HG02981 (cell line): ENCODE measurements at regions not wholly inside any gene's neighbourhood (a gene's known extent, or its start where the extent isn't known, plus 50 kb on each side); places are given as distances from the start of the nearest gene placed in this dataset.

Source experiments
- ATAC-seq: cut with Tn5 transposase; IDR thresholded peaks from one replicate; pipeline ENCODE4 v1.9.1; 2021; ENCODE audit warnings: mild to moderate bottlenecking, moderate library complexity; ENCODE audit not compliant: unreplicated experiment

DNA sequence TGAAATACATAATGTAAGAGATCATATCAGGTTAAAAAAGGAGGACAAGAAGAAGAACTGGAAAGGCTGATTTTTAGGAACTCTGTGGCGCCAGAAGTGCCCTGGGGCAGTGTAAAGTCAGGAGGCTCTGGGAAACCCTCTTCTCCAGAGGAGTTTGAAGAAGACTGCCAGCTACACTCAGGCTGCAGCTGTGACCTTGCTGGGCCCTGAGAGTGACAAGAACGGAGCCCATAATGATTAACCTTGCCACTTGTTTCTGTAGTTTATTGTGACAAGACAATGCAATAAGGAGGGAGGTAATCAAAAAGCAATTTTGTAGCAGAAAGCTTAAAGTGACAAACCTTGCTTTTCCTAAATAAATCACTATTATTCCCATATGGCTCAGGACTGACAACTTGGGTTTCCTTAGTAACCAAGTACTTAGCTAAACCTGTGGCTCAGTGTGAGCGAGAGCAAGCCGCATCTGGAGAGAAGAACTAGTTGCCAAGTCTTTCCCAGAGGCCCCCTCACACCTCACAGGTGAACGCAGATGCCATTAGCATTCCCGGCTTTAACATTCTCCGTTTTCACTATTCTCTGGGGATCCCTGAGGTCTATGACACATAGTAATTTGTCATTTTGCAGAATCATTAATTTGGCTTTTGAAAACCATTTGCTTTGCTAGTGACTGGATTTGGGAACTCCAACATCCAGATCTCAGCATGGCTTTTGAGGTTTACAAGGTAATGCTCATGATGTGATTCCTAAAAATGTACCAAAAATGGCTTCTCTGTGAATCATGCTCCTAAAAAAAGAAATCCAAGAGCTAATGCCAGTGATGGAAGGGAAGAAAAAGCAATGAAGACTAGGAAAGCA is 115.9 kb downstream of the OMA1 start:
- no peak for ATAC-seq

DNA sequence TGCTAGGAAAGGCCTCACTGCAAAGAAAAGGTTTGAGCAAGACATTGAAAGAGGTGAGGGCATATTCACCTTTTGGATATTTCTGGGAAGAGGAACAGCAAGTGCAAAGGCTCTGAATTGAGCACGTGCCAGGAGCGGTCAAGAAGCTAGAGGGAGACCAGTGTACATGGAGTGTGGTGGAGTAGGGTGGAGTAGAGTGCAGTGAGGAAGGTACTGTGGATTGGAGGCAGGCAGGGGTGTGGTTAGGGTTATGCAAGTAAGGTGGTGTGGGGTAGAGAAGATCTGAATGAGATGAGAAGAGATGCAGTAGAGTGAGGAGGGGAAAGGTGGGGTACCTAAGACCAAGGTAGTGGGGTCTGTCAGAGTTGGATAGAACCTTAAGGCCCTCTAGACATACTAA is 119.6 kb downstream of the OMA1 start:
- no peak for ATAC-seq

DNA sequence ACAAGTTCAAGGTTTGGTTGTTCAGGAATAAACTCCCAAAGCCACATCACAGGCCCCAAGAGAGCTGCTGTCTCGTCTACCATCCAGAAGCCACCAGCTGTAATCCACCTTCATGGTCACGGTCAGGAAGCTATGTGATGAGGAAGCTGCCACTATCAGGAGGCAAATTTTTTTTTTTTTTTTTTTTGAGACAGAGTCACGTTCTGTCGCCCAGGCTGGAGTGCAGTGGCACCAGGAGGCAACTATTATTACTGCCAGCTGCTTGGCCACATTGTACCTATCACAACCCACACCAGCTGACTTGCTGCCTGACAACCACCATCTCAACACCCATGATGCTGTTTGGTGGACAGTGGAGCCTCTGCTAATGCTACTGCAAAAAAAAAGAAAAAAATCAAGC is 124.1 kb downstream of the OMA1 start:
- ATAC-seq, result no peak

DNA sequence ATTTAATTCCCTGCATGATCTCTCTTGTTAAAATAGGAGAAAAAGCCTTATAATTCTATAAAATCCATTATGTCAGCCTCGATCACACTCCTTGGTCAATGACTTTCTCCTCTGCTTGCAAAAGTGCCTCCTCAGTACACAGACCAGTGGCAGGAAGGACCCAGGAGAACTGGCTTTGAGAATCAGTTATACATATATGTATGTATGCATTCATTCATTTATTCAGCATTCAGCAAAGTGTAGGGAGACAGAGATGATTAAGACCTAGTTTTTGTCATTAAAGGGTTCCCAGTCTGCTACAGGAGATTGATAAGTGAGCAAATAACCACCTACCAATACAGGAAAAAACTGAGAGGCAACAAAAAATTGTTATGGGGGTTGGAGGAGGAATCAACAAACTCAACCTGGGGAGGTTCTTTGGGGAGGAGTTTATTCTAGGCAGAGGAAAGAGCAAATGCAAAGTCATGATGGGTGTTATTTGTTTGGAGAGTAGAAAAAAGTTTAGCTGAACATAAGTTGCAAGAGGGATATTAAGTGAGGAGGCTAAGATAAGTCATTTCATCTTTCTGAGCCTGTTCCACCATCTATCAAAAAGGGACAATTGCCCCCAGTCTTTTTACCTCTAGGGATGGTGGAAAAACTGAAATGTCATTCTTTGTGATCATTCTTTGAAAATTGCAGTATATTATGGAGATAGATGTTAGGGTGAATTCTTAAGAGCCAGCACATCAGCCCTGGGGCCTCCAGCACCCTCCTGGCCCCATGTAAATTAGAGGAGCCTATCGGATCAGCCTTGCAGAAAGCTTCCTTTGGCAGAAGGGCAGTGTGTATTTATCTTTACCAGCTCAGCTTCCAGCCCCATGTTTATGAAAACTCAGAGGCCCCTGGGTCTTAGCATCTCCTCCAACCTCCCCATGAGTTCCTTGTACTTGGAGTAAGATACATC is 128.0 kb downstream of the OMA1 start:
- no peak for ATAC-seq

DNA sequence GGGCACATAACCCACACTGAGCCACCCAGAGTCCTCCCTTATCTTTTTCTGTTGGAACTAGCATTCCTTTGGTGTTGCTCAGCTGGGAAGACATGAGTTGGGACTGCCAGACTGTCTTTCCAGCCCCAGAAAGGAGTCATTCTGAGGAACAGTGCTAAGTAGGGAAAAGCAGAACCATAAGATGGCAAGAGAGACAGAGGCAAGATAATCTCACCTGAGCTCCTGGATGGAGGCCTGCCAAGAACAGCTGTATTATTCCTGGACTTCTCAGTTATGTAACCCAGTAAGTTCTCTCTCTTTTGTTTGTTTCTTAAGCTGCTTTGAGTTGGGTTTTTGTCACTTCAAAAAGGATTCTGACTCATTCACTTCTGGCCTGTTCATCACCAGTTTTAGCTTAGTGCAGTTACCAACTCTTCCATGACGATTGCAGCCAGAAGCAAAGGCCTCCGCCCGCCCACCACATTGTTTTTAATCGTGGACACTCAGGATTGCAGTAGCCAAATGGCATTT is 134.4 kb downstream of the OMA1 start:
- no peak for ATAC-seq

DNA sequence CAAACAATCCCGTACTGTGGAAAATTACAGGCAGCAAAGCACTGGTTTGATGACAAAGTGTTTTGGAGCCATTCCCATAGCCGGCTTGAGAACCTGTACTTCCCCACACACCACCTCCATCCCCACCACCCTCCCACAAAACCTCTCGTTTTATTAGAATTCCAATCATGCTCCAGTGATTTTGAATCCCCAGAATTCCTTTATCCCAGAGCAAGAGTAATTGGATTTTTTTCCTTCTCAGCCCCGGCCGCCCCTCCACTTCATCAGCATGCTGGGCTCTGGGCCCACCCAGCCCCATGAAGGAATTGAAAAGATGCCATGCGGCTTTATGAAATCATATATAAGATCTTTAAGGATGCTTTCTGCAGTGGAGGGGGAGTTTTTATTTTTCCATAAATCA is 136.6 kb downstream of the OMA1 start:
- ATAC-seq, result no peak

DNA sequence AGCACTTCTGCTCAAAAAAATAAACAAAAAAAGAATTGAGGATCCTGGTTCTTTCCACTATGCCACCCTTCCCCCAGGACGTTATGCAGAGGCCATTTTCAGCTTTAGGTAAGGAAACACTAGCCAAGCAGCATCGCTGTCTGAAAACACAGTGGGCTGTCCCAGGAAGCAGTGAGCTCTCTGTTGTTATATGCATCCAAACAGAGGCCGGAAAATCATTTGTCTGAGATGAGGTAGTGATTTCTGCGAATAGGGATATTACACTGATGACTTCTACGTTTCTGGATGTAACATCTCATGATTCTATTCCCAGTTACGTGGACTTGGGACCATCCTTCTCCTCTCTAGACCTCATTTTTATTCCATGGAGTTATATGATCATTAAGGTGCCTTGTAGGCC is 137.2 kb downstream of the OMA1 start:
- ATAC-seq, result no peak

DNA sequence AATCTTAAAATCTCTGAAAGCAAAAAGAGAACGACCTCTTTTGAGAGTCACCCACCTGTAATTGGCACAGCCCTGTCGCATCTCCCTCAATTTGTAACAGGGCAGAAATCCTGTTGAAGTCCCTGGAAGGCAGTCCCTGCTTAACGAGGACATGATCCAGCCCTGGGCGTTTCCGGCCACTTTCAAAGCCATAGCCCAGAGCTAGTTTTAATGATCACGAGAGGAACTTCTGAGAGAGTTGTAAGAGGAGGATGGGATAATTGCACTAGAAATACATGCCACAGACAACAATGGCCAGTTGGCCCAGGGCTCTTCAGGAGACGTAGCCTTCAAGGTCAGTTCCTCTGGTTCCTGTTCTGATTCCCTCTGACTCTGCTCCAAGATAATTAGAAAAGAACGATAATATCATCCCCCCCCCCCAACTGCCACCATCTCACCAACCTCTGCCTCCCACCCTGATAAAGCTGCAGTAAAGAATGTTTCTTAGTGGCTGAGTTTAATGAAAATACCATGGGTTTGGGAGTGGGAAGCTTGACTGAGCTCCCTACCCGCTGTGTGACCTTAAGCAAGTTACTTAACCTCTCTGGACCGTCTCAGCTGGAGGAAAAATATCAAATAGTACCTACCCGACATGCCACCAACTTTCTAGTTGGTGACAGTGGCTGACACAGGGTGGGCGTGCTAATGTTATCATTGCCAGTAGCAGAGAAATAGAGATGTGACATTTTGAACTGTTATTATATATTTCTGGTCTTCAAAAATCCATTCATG is 140.0 kb downstream of the OMA1 start:
- ATAC-seq, result no peak

DNA sequence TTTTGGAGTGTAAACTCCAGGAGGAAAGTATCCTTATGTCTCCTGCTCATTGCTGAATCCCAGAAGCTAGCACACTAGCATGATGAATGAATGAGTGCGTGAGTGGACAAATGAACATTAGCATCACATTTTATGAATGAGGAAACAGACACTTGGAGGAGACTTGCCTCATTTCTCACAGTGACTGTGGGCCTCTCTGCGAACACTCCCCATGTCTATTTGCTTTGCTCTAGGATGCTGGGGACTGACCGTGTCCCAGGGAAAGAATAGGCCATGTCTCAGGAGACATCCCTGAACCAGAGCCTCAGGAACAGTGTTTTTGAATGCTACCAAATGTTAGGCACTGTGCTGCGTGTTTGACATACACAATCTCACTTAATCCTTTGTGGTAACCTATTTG is 140.9 kb downstream of the OMA1 start:
- no peak for ATAC-seq

DNA sequence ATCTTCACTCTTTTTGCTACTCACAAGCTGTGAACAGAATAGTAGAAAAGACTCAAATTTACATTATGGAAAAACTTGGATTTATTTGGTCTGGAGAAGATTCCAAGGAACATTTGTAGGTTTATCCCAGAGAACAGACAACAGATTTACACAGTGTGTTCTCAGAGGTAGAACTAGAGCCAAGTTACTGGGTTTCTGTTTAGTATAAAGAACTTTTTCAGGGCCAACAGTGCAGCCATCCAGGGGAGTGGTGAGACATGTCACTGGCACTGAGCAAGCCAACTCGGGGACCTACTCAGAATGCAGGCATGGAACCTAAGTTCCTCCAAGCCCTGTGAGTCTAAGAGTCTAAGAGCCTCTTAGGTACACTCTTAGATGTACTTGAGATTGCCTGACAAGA is 142.6 kb downstream of the OMA1 start:
- ATAC-seq, result no peak

DNA sequence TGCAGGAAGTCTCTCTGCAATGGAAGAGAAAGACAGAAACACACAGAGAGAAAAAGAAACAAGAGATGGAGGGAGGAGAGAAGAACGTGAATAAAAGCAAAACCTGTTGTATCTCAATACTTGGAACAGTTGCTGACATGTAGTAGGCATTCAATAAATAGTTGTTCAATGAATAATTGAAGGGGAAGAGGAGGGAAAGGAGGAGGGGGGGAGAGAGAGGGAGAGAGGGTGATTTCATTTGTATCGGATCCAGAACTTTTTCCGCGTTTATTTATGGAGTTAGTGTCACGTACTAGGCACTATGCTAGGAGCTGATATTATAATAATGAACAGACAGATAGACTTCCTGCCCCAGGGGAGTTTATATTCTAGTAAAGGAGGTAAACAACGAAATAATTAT is 144.1 kb downstream of the OMA1 start:
- ATAC-seq, result no peak

DNA sequence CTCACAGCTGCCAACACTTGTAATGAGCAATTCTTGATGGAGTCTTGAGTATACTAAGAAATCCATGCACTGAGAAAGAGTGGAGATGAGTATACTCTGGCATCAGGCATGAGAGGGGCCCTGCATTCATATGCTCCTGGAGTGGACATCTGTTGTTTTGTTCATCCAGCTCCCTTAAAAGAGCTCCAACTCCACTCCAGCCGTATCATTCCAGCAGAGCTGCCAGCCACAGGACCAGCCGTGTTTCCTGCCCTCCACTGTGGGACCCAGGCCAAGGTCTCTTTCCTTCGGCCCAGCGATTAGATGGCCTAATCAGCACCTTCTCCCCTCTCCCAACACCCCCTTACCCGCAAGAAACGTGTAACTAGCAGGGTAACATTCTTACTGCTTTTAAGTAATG is 144.5 kb downstream of the OMA1 start:
- no peak for ATAC-seq

DNA sequence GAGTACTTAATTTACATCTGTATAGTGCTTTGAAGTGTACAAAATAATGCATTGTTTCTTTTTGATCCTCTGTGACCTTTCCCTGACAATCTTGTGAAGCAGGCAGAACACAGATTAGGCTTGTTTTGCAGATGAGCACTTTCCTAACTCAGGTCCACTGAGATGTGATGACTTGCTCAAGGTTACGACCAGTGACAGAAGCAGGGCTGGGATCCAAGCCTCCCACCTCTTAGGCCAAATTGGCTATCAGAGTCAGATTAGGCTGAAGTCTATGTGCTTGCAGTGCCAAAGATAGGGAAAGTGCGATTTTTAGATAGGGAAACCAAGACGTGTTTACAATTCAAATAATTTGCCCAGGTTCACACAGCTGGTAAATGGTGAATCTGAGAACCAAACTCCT is 147.3 kb downstream of the OMA1 start:
- no peak for ATAC-seq

DNA sequence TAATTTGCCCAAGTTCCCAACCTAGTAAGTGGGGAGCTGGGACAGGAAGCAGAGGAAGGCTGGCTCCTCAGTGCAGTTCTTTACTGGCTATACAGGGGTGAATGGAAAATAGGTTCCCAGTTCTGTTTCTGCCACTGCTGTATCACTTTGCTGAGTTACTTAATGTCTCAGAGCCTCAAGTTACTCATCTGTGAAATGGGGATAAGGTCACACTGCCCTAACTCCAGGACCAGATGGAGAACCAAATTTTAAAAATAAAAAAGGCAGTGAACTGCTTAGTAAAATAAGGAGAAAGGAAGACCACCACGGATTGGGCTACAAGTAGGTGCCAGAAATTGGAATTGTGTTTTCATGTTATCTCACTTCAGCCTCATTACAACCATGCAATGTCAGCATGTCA is 147.8 kb downstream of the OMA1 start:
- no peak for ATAC-seq

DNA sequence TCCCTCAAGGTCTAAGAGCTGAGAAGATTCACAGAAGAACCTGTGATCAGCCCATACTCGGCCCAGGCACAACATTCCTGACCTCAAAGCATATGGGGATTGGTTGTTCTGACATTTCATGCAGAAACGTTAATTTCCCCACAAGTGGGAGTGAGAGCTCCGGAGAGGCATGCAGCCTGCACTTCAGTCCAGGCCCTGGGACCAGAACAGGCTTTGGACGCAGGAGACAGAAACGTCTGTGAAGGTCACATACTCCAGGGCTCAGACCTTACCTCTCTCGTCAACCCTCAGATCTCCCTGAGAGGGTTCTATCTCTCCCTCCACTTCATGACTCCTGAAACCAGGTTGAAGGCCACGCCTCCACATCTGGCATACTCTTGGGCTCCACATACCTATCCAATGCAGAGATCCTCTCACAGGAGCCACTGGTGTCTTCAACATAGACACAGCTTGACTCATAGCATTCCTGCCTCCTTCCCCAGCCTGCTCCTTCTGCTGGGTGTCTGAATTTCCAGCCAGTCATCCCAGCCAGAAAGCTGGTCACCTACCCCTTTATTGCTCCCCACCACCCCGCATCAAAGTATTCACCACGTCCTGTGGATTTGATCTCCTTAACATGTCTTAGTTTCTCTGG is 149.2 kb downstream of the OMA1 start:
- no peak for ATAC-seq

DNA sequence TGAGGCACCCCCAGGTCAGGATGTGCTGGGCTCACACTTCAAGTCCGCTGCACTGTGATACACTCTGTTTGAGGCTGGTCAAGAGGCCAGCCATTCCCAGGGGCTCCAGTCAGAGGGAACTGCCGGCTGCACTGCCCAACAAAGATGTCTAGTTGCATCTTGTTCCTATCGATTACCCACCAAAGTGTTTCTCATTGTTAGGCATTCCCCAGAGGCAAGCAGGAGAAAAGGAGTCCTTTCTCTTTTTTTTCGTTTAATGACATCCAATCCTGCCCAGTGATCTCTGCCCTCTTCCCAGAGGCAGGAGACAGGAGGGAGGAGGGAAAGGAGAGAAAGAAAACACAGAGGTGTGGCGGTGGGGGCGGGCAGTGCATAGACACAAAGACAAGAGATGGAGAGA is 150.4 kb downstream of the OMA1 start:
- no peak for ATAC-seq

DNA sequence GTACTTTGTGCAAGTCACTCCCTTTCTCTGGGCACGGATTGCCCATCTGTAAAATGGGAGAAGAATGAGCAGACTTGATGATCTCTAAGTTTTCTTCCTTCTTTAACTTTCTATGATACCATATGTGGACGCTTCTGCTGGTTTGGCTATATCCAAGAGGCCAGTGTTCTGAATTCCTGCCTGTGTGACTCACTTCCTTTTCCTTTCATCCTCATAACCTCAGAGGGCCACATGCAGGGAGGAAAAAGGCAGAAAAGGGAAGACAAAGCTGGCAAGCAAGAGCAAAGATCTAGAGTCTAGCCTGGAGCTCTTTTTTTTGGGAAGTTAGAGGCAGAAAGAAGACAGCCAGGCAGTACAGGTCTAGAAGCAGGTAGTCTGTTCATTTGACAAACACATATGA is 151.2 kb downstream of the OMA1 start:
- ATAC-seq, result no peak

DNA sequence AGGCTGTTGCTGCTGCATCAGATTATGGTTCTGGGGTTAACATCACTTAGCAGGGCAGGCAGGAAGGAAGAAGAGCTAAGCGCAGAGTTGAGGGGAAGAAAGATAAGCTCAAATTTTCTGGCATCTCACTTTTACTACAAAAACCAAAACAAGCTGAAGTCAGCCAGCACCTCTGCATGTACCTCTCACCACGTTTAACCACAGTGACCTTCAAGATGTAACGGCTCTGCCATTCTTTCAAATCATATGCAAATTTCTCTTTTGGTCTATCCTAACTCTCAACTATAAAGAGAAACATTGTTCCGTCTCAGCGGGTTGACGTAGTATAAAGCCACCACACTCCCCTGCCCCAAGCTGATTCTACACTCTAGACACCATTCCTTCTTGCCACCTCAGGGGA is 154.4 kb downstream of the OMA1 start:
- peak; percentile 83 for ATAC-seq

DNA sequence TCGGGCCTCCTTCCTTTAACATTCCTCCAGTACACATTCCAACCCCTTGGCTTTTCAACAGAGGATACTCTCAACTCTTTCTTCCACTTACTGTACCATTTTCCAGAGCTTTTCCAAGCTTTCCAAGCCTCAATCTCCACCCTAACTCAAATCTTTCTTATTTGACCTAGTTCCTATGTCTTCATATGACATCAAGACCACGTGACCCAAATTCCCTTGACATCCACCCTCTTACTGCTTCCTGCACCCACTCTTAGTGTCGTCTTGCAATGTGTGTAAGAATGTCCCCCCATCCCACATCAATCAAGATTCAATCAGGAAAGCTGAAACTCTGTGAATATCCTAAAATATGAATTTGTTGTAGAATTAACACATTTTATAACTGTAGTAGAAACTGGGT is 155.0 kb downstream of the OMA1 start:
- ATAC-seq, result no peak

DNA sequence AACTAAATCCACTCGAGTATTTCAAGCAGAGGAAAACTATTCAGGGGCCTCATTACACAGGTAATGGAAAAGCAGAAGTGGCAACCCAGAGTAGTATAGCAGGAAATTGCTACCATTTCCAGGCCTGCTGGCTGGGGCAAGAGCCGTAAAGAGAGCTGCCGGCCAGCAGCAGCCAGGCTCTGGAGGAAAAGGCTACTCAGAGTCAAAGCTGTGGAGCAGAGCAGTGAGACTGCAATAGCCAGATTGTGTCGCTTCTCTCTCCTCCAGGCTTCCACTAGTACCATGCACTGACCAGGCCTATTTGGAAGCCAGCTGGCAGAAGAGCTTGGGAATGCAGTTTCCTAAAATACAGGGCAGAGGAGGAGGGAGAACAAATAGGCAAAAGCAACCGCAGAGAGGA is 155.5 kb downstream of the OMA1 start:
- ATAC-seq, result no peak

DNA sequence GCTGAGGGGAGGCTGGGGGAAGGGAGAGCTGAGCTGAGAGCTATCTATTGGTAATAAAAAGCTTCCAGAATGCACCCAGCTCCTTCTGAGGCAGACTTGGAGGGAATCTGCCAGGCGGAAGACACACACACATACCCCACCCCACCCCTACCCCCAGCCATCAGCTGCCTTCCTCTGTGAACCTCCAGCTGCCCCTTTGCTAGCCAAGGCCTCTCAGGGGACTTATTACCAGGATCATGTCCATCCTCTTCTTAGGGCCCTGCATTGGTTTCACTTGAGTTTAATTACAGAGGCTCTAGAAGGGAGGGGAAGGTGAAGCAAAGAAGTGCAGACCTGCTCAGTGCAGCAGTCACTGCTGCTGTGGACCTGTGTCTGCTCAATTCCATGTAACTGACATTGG is 156.4 kb downstream of the OMA1 start:
- ATAC-seq, result no peak
